ENCODE measurements at regions not wholly inside any gene's neighbourhood (a gene's known extent, or its start where the extent isn't known, plus 50 kb on each side); places are given as distances from the start of the nearest gene placed in this dataset.
A peak's percentile ranks its signal among the peaks of the same experiment; 100 is the strongest.
"Not testable (repeated sequence)": the region's sequence is repeated elsewhere in the genome, so short reads cannot be mapped to it uniquely, and the experiment has no call there.

DNA sequence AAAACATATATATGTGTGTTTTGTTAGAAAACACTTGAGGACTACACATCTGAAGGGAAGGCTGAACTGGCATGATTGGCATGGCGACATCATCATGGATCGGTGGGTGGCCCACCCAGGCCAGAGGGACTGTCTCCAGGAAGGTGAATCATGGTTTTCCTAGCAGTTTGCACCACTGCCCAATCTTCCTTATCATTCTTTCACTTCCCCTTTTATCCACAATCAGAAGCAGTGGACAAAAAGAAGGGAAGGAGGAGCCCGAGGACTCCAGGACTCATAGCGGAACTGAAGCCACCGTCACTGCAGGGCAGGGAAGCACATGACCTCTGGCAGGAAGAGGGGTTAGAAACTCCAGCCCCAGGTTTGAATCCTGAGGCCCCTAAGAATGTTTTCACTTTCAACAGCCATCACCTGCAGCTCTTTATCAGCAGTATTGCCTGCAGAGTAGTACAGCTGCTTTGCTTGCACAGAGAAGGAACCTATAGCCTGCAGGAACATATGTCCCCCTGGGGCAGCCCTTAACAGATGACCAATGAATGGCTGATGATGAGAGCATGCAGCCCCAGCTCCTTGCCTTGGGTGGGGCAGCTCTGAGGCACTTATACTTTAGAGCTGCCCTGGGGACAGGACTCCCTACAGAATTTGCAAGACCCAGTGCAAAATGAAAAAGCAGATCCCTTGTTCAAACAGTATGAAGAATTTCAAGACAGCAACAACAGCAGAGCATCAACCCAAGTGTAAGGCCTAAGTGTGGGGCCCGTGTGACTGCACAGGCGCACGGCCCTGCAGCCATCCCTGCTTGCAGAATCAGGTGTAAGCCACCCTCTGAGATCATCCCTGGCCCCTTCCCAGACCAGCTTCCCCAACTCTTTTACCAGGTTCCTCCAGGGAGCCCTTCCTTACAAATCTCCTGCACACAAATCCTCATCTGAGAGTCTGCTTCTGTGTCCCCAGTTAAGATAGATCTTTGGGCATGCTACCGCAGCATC, 241.8 kb upstream of the IRF2BP2 start:
- no peak overlapping the region for H3K4me3 ChIP-seq (replicated peaks; ENCODE audit: low read depth, low read length)
- TF ChIP-seq, protein P1, sequence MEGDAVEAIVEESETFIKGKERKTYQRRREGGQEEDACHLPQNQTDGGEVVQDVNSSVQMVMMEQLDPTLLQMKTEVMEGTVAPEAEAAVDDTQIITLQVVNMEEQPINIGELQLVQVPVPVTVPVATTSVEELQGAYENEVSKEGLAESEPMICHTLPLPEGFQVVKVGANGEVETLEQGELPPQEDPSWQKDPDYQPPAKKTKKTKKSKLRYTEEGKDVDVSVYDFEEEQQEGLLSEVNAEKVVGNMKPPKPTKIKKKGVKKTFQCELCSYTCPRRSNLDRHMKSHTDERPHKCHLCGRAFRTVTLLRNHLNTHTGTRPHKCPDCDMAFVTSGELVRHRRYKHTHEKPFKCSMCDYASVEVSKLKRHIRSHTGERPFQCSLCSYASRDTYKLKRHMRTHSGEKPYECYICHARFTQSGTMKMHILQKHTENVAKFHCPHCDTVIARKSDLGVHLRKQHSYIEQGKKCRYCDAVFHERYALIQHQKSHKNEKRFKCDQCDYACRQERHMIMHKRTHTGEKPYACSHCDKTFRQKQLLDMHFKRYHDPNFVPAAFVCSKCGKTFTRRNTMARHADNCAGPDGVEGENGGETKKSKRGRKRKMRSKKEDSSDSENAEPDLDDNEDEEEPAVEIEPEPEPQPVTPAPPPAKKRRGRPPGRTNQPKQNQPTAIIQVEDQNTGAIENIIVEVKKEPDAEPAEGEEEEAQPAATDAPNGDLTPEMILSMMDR (IDR thresholded peaks at IDR 0.05; ENCODE audit: low read length, missing control alignments) = no peak
- DNase-seq (ENCODE audit: low read depth) = peak; percentile 49

DNA sequence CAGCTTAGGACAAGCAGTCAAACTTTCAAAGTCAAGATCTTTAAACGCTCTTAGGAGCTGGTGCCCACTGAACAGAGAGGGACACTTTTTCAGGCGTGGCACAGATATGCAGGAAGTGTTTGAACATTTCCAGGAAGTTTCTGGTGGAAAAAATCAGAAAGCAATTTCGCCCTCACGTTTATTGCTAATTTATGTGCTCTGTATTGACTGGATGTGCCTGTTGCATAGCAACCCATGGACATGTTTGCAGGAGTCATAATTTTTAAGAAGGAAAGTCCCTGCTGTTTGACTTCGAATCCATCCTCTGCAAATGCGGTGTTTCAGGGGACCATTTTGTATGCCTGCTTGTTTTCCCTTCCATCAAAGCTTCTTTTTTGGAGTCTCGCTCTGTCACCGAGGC, 239.9 kb upstream of the IRF2BP2 start:
- TF ChIP-seq, protein P1 (IDR thresholded peaks at IDR 0.05; ENCODE audit: low read length, missing control alignments) = no peak
- H3K4me3 ChIP-seq (replicated peaks; ENCODE audit: low read depth, low read length) = no peak overlapping the region
- DNase-seq (ENCODE audit: low read depth) = no peak

DNA sequence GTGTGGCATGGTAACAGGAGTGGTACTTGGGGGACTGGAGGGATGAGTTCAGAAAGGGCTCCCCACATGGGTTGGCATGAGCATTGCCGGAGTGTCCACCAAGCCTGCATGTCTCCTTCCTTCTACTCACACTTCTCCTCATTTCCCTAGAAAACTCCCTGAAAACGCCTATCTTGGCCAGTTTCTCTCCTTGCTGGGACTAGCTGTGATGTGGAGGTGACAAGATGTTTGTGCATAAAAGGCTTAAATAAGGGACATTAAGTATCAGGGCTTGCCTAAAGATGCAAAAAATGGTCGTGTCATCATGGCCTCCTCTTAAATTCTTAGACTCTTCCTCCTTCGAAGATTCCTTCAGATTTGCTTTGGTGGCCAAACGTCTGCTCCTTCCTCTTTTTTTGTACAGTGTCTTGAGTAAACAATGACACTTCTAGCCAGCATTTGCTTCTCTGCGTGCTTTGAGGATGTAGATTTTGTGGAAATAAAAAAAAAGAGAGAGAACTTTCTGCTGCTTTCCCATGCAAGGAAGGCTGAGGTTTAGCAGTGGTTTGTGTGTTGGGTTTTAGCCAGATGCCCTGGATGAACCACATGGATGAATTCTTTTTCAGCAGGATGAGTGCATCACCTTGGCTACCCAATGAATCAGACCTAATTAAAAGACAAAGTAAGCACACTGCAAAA, 239.1 kb upstream of the IRF2BP2 start:
- no peak overlapping the region for H3K4me3 ChIP-seq (replicated peaks; ENCODE audit: low read depth, low read length)
- TF ChIP-seq, protein P1 (IDR thresholded peaks at IDR 0.05; ENCODE audit: low read length, missing control alignments) = no peak
- DNase-seq (ENCODE audit: low read depth) = peak; percentile 32

DNA sequence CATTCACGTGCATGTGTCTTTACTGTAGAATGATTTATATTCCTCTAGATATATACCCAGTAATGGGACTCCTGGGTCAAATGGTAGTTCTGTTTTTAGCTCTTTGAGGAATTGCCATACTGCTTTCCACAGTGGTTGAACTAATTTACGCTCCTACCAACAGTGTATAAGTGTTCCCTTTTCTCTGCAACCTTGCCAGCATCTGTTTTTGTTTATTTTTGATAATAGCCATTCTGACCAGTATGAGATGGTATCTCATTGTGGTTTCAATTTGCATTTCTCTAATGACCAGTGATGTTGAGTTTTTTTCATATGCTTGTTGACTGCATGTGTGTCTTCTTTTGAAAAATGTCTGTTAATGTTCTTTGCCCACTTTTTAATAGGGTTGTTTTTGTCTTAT, 236.8 kb upstream of the IRF2BP2 start:
- DNase-seq (ENCODE audit: low read depth); H3K4me3 ChIP-seq (replicated peaks; ENCODE audit: low read depth, low read length): not testable (repeated sequence)

DNA sequence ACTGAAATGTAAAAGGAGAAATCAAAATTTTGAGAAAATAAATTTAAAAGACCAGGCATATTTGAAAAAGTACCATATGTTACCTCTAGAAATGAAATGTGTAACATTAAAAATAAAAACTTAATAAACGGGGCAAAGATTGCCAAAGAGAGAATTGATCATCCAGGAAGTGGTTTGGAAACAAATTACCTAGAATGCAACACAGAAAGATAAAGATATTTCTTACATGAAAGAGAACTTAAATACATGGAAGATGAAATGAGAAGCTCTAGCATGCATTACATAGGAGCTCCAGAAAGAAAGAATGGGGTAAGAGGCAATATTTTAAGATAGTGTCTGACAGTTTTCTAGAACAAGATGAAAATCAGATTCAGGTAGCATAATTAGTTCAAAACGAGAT, 235.9 kb upstream of the IRF2BP2 start:
- no peak for DNase-seq (ENCODE audit: low read depth)
- H3K4me3 ChIP-seq (replicated peaks; ENCODE audit: low read depth, low read length) = no peak overlapping the region
- TF ChIP-seq, protein P1 (IDR thresholded peaks at IDR 0.05; ENCODE audit: low read length, missing control alignments) = no peak

DNA sequence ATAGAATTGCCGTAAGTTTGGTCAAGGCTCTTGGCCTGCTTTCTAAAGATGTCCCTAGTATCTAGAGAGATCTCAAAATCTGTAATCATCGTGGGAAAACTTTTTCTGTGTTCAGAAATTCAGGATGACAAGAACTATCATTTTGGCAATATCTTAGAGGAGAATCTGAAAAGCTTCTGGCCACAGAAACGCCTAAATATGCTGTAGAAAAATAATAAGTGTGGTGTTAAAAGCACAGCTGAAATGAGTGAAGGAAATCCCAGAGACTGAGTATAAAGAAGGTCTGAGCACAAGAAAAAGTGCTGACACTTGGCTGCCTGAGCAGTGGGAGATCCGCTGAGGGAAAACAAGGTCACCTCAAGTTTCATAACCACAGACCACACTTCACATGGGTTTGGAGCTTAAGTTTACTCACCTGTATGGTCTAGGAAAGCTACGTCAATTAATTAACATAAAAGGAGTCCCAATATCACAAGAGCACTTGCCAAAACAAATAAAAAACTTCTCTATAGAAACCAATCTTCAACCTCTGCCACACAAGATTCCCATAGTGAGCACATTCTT, 235.2 kb upstream of the IRF2BP2 start:
- H3K4me3 ChIP-seq (replicated peaks; ENCODE audit: low read depth, low read length) = no peak overlapping the region
- TF ChIP-seq, protein P1 (IDR thresholded peaks at IDR 0.05; ENCODE audit: low read length, missing control alignments) = no peak
- DNase-seq (ENCODE audit: low read depth) = no peak

DNA sequence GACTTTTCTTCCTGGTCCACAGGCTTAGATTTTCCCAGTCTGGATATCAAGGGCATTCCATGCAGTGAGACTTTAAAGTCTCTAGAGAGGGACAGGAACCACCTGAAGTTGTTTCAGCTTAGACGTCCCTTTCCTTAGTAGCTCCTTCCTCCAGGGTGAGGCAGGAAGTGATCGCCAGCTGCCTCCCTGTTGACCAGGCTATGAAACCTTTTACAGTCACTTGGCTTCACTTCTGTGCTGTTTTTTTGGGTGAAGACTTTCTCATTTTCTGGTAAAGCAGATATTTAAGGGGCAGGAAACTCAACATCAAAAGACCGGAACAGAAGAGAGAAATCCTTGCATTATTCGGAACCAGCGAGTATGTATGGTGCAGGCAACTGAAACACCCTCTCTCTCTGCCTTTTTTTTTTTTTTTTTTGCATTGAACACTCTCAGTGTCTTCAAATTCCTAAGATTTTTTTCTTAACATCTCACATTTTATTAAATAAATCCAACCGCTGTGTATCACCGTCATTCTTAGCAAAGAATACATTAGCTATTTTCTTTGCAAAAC, 234.6 kb upstream of the IRF2BP2 start:
- no peak for DNase-seq (ENCODE audit: low read depth)
- H3K4me3 ChIP-seq (replicated peaks; ENCODE audit: low read depth, low read length) = no peak overlapping the region
- TF ChIP-seq, protein P1 (IDR thresholded peaks at IDR 0.05; ENCODE audit: low read length, missing control alignments) = no peak
